ENCODE measurements at regions not wholly inside any gene's neighbourhood (a gene's known extent, or its start where the extent isn't known, plus 50 kb on each side); places are given as distances from the start of the nearest gene placed in this dataset.

DNA sequence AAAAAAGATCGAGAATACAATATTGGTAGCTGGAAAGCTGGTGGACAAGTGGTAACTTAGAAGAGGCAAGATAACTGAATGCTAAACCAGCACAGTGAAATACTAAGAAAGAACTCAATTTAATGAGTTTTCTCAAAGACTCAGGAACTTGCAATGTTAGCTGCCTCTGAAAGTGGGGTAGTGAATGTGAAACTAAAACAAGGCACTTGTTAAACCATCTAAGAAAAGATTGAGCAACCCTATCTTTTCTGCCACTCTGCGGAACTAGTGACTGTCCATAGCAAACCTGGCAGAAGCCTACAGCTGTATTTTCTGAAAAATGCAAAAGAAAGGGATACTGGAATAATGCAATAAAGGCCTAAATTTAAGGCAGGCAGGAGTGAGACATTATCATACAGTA is 1574.4 kb upstream of the PRR20A start (continued):
- TF ChIP-seq, protein P1, sequence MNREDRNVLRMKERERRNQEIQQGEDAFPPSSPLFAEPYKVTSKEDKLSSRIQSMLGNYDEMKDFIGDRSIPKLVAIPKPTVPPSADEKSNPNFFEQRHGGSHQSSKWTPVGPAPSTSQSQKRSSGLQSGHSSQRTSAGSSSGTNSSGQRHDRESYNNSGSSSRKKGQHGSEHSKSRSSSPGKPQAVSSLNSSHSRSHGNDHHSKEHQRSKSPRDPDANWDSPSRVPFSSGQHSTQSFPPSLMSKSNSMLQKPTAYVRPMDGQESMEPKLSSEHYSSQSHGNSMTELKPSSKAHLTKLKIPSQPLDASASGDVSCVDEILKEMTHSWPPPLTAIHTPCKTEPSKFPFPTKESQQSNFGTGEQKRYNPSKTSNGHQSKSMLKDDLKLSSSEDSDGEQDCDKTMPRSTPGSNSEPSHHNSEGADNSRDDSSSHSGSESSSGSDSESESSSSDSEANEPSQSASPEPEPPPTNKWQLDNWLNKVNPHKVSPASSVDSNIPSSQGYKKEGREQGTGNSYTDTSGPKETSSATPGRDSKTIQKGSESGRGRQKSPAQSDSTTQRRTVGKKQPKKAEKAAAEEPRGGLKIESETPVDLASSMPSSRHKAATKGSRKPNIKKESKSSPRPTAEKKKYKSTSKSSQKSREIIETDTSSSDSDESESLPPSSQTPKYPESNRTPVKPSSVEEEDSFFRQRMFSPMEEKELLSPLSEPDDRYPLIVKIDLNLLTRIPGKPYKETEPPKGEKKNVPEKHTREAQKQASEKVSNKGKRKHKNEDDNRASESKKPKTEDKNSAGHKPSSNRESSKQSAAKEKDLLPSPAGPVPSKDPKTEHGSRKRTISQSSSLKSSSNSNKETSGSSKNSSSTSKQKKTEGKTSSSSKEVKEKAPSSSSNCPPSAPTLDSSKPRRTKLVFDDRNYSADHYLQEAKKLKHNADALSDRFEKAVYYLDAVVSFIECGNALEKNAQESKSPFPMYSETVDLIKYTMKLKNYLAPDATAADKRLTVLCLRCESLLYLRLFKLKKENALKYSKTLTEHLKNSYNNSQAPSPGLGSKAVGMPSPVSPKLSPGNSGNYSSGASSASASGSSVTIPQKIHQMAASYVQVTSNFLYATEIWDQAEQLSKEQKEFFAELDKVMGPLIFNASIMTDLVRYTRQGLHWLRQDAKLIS (CRISPR knock-in tag; IDR thresholded peaks at IDR 0.05; ENCODE audit: borderline replicate concordance) = no peak
- TF ChIP-seq KAT7 (CRISPR knock-in tag; IDR thresholded peaks at IDR 0.05; ENCODE audit: borderline replicate concordance) = no peak

DNA sequence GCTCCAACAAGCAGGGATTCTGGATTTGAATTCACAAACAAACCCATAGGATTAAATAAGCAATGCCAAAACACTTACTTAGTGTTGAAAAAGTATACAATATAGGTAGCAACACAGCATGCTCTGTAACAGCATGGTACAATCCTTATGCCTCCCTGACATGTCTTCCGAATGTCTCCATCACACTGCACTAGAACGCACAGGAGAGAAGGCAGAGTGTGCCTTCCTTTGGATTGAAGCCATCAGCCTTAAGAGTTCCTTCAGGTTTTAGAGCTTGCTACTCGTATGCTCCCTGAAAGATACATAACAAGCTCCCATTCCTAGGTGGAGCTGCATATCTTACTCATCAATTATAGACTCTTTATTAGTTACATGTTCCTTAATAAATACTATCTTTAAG is 1573.9 kb upstream of the PRR20A start:
- Mint-ChIP-seq H3K9me3 (no peaks in the 10 kb centered on the region), H3K4me1 (peaks cover 37% of the 10 kb centered on the region), H3K4me3 (no peak overlapping the region), H3K27ac (peak overlapping the region; percentile 93), H3K36me3 (no peaks in the 10 kb centered on the region), H3K27me3 (ENCODE audit: low read depth) (no peaks in the 10 kb centered on the region)
- CTCF ChIA-PET = interaction anchor here (1.2 kb wide), 1 partner anchor 1784 kb away, joined by 3 read pairs; no protein-coding TSS in a partner anchor
- ATAC-seq (peak; percentile 34), DNase-seq (ENCODE audit: low spot score) (no peak)
- POLR2A ChIA-PET = interaction anchor here (0.6 to 1.9 kb wide), 5 partner anchors 10 to 186 kb away, joined by 3 to 8 read pairs (median 3); no protein-coding TSS in a partner anchor
- TF ChIP-seq ZNF138 (CRISPR knock-in tag; conservative IDR thresholded peaks at IDR 0.05) (no peak), TEAD4 (CRISPR knock-in tag; IDR thresholded peaks at IDR 0.05) (no peak), EMX1 (CRISPR knock-in tag; IDR thresholded peaks at IDR 0.05) (peak; percentile 96), SMAD3 (CRISPR knock-in tag; IDR thresholded peaks at IDR 0.05; ENCODE audit: borderline replicate concordance) (no peak)
- TF ChIP-seq, protein P2, sequence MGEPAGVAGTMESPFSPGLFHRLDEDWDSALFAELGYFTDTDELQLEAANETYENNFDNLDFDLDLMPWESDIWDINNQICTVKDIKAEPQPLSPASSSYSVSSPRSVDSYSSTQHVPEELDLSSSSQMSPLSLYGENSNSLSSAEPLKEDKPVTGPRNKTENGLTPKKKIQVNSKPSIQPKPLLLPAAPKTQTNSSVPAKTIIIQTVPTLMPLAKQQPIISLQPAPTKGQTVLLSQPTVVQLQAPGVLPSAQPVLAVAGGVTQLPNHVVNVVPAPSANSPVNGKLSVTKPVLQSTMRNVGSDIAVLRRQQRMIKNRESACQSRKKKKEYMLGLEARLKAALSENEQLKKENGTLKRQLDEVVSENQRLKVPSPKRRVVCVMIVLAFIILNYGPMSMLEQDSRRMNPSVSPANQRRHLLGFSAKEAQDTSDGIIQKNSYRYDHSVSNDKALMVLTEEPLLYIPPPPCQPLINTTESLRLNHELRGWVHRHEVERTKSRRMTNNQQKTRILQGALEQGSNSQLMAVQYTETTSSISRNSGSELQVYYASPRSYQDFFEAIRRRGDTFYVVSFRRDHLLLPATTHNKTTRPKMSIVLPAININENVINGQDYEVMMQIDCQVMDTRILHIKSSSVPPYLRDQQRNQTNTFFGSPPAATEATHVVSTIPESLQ (CRISPR knock-in tag; IDR thresholded peaks at IDR 0.05) = no peak
- TF ChIP-seq, protein P3, sequence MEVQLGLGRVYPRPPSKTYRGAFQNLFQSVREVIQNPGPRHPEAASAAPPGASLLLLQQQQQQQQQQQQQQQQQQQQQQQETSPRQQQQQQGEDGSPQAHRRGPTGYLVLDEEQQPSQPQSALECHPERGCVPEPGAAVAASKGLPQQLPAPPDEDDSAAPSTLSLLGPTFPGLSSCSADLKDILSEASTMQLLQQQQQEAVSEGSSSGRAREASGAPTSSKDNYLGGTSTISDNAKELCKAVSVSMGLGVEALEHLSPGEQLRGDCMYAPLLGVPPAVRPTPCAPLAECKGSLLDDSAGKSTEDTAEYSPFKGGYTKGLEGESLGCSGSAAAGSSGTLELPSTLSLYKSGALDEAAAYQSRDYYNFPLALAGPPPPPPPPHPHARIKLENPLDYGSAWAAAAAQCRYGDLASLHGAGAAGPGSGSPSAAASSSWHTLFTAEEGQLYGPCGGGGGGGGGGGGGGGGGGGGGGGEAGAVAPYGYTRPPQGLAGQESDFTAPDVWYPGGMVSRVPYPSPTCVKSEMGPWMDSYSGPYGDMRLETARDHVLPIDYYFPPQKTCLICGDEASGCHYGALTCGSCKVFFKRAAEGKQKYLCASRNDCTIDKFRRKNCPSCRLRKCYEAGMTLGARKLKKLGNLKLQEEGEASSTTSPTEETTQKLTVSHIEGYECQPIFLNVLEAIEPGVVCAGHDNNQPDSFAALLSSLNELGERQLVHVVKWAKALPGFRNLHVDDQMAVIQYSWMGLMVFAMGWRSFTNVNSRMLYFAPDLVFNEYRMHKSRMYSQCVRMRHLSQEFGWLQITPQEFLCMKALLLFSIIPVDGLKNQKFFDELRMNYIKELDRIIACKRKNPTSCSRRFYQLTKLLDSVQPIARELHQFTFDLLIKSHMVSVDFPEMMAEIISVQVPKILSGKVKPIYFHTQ (CRISPR knock-in tag; IDR thresholded peaks at IDR 0.05) = peak; percentile 94
- TF ChIP-seq, protein P4, sequence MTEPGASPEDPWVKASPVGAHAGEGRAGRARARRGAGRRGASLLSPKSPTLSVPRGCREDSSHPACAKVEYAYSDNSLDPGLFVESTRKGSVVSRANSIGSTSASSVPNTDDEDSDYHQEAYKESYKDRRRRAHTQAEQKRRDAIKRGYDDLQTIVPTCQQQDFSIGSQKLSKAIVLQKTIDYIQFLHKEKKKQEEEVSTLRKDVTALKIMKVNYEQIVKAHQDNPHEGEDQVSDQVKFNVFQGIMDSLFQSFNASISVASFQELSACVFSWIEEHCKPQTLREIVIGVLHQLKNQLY (CRISPR knock-in tag; IDR thresholded peaks at IDR 0.05) = no peak
- TF ChIP-seq, protein P5, sequence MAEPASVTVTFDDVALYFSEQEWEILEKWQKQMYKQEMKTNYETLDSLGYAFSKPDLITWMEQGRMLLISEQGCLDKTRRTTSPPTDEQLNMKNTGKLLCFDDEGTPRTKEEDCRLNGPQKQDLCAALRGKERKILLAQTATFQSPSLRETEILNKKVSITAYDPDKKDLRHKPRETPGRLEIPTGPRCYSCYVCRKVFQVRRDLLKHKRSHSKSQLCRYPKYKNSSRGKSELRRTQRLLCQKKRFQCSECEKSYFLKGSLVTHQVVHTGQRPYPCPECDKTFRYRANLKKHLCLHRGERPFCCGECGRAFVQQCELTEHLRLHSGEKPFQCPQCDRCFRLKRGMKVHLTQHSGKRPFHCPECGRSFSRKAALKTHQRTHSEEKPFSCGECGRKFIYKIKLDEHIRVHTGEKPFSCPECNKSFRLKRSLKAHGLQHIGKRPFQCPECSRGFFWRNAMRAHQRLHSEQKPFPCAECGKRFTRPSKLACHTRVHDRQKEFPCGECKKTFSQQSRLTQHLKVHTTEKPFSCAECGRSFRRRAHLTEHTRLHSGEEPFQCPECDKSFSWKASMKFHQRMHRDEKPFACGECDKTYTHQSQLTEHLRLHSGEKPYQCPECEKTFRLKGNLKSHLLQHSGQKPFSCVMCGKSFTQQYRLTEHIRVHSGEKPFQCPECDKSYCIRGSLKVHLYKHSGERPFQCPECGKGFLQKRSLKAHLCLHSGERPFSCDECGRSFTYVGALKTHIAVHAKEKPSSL (CRISPR knock-in tag; conservative IDR thresholded peaks at IDR 0.05) = peak; percentile 77
- TF ChIP-seq, protein P6, sequence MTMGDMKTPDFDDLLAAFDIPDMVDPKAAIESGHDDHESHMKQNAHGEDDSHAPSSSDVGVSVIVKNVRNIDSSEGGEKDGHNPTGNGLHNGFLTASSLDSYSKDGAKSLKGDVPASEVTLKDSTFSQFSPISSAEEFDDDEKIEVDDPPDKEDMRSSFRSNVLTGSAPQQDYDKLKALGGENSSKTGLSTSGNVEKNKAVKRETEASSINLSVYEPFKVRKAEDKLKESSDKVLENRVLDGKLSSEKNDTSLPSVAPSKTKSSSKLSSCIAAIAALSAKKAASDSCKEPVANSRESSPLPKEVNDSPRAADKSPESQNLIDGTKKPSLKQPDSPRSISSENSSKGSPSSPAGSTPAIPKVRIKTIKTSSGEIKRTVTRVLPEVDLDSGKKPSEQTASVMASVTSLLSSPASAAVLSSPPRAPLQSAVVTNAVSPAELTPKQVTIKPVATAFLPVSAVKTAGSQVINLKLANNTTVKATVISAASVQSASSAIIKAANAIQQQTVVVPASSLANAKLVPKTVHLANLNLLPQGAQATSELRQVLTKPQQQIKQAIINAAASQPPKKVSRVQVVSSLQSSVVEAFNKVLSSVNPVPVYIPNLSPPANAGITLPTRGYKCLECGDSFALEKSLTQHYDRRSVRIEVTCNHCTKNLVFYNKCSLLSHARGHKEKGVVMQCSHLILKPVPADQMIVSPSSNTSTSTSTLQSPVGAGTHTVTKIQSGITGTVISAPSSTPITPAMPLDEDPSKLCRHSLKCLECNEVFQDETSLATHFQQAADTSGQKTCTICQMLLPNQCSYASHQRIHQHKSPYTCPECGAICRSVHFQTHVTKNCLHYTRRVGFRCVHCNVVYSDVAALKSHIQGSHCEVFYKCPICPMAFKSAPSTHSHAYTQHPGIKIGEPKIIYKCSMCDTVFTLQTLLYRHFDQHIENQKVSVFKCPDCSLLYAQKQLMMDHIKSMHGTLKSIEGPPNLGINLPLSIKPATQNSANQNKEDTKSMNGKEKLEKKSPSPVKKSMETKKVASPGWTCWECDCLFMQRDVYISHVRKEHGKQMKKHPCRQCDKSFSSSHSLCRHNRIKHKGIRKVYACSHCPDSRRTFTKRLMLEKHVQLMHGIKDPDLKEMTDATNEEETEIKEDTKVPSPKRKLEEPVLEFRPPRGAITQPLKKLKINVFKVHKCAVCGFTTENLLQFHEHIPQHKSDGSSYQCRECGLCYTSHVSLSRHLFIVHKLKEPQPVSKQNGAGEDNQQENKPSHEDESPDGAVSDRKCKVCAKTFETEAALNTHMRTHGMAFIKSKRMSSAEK (CRISPR knock-in tag; IDR thresholded peaks at IDR 0.05; ENCODE audit: borderline replicate concordance) = peak; percentile 77; the same call in 1 of the 2 replicates
- TF ChIP-seq, protein P7, sequence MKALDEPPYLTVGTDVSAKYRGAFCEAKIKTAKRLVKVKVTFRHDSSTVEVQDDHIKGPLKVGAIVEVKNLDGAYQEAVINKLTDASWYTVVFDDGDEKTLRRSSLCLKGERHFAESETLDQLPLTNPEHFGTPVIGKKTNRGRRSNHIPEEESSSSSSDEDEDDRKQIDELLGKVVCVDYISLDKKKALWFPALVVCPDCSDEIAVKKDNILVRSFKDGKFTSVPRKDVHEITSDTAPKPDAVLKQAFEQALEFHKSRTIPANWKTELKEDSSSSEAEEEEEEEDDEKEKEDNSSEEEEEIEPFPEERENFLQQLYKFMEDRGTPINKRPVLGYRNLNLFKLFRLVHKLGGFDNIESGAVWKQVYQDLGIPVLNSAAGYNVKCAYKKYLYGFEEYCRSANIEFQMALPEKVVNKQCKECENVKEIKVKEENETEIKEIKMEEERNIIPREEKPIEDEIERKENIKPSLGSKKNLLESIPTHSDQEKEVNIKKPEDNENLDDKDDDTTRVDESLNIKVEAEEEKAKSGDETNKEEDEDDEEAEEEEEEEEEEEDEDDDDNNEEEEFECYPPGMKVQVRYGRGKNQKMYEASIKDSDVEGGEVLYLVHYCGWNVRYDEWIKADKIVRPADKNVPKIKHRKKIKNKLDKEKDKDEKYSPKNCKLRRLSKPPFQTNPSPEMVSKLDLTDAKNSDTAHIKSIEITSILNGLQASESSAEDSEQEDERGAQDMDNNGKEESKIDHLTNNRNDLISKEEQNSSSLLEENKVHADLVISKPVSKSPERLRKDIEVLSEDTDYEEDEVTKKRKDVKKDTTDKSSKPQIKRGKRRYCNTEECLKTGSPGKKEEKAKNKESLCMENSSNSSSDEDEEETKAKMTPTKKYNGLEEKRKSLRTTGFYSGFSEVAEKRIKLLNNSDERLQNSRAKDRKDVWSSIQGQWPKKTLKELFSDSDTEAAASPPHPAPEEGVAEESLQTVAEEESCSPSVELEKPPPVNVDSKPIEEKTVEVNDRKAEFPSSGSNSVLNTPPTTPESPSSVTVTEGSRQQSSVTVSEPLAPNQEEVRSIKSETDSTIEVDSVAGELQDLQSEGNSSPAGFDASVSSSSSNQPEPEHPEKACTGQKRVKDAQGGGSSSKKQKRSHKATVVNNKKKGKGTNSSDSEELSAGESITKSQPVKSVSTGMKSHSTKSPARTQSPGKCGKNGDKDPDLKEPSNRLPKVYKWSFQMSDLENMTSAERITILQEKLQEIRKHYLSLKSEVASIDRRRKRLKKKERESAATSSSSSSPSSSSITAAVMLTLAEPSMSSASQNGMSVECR (CRISPR knock-in tag; IDR thresholded peaks at IDR 0.05; ENCODE audit: borderline replicate concordance) = no peak
- TF ChIP-seq, protein P8, sequence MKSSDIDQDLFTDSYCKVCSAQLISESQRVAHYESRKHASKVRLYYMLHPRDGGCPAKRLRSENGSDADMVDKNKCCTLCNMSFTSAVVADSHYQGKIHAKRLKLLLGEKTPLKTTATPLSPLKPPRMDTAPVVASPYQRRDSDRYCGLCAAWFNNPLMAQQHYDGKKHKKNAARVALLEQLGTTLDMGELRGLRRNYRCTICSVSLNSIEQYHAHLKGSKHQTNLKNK (CRISPR knock-in tag; IDR thresholded peaks at IDR 0.05) = peak; percentile 93
